Gastroesophageal sphincter (tissue), 3 donors: ENCODE measurements at regions not wholly inside any gene's neighbourhood (a gene's known extent, or its start where the extent isn't known, plus 50 kb on each side); places are given as distances from the start of the nearest gene placed in this dataset.

Source experiments
- POLR2A ChIP-seq, 2 donors: fragments of 450-650 bp; IDR thresholded peaks; one replicate each; pipeline ENCODE4 v1.6.1; 2017; ENCODE audit warnings: antibody characterized with exemption in 2 of 2, mild to moderate bottlenecking in 2 of 2, moderate library complexity in 1 of 2
- TF ChIP-seq, protein P1 (sequence below), 4 experiments: fragments of 200-600 bp in 2 of 4; fragments of 450-650 bp in 2 of 4; sonication (generic) in 1 of 4; IDR thresholded peaks; one replicate each; pipeline ENCODE4 v1.5.1; 2017 to 2019; ENCODE audit warnings: antibody characterized with exemption in 4 of 4, mild to moderate bottlenecking in 2 of 4, moderate library complexity in 2 of 4

DNA sequence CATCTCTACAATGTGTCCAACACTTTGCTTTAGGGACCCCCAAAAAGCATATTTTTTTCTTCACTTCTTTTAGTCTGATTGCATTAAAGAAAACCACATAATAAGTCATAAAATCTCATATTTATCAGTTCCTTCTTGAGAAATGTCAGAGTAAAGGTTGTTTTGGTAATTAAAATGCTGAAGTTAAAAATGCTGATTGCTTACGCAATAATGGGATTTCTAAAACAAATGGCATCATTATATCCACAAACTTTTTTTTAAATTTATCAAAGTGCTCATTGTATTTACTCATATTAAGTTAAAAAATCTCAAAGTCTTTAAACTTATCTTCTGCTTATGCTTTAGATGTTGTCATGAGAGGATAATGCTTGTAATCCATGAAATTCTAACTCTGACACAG, 737.2 kb upstream of the ARGLU1 start:
- no peak for TF ChIP-seq POLR2A (IDR thresholded peaks at IDR 0.05)
- TF ChIP-seq, protein P1, sequence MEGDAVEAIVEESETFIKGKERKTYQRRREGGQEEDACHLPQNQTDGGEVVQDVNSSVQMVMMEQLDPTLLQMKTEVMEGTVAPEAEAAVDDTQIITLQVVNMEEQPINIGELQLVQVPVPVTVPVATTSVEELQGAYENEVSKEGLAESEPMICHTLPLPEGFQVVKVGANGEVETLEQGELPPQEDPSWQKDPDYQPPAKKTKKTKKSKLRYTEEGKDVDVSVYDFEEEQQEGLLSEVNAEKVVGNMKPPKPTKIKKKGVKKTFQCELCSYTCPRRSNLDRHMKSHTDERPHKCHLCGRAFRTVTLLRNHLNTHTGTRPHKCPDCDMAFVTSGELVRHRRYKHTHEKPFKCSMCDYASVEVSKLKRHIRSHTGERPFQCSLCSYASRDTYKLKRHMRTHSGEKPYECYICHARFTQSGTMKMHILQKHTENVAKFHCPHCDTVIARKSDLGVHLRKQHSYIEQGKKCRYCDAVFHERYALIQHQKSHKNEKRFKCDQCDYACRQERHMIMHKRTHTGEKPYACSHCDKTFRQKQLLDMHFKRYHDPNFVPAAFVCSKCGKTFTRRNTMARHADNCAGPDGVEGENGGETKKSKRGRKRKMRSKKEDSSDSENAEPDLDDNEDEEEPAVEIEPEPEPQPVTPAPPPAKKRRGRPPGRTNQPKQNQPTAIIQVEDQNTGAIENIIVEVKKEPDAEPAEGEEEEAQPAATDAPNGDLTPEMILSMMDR (IDR thresholded peaks at IDR 0.05): peak in 1 of 4 experiments; percentile 3
